HG03342 (cell line): ENCODE measurements at regions not wholly inside any gene's neighbourhood (a gene's known extent, or its start where the extent isn't known, plus 50 kb on each side); places are given as distances from the start of the nearest gene placed in this dataset.
"Not testable (repeated sequence)": the region's sequence is repeated elsewhere in the genome, so short reads cannot be mapped to it uniquely, and the experiment has no call there.

Experiments used
- ATAC-seq: cut with Tn5 transposase; IDR thresholded peaks from one replicate; pipeline ENCODE4 v1.9.1; 2021; ENCODE audit warnings: mild to moderate bottlenecking, moderate library complexity; ENCODE audit not compliant: unreplicated experiment

GRCh38 chr16:33583702-33584101 lies 124.3 kb downstream of the TP53TG3F start:
- not testable (repeated sequence) for ATAC-seq

GRCh38 chr16:33588589-33588988 lies 129.2 kb downstream of the TP53TG3F start:
- not testable (repeated sequence) for ATAC-seq

- not testable (repeated sequence) for ATAC-seq
These were observed 133.9 kb downstream of the TP53TG3F start for GRCh38 chr16:33593344-33593743.

GRCh38 chr16:33595074-33595473 lies 135.7 kb downstream of the TP53TG3F start:
- not testable (repeated sequence) for ATAC-seq

- not testable (repeated sequence) for ATAC-seq
These were observed 141.6 kb downstream of the TP53TG3F start for GRCh38 chr16:33601029-33601428.

- not testable (repeated sequence) for ATAC-seq
These were observed 164.2 kb downstream of the TP53TG3F start for GRCh38 chr16:33623535-33624077.

GRCh38 chr16:33628895-33629294 lies 169.5 kb downstream of the TP53TG3F start:
- ATAC-seq, result not testable (repeated sequence)

GRCh38 chr16:33631713-33632112 lies 172.3 kb downstream of the TP53TG3F start:
- not testable (repeated sequence) for ATAC-seq

- ATAC-seq, result not testable (repeated sequence)
These were observed 174.6 kb downstream of the TP53TG3F start for GRCh38 chr16:33634057-33634456.

GRCh38 chr16:33636760-33637159 lies 177.3 kb downstream of the TP53TG3F start:
- not testable (repeated sequence) for ATAC-seq

- ATAC-seq, result peak; percentile 82
These were observed 183.9 kb downstream of the TP53TG3F start for GRCh38 chr16:33643270-33643669.

GRCh38 chr16:33643698-33644381 lies 184.4 kb downstream of the TP53TG3F start:
- peak; percentile 48 for ATAC-seq

- not testable (repeated sequence) for ATAC-seq
These were observed 187.0 kb downstream of the TP53TG3F start for GRCh38 chr16:33646386-33646785.

GRCh38 chr16:33655756-33656155 lies 196.3 kb downstream of the TP53TG3F start:
- ATAC-seq, result not testable (repeated sequence)

- ATAC-seq, result peak; percentile 76
These were observed 197.0 kb downstream of the TP53TG3F start for GRCh38 chr16:33656394-33656793.

- ATAC-seq, result peak; percentile 71
These were observed 198.3 kb downstream of the TP53TG3F start for GRCh38 chr16:33657717-33658116.

- ATAC-seq, result not testable (repeated sequence)
These were observed 221.4 kb downstream of the TP53TG3F start for GRCh38 chr16:33680791-33681190.

GRCh38 chr16:33700320-33700719 lies 240.9 kb downstream of the TP53TG3F start:
- not testable (repeated sequence) for ATAC-seq

- ATAC-seq, result not testable (repeated sequence)
These were observed 247.6 kb downstream of the TP53TG3F start for GRCh38 chr16:33706845-33707590.

GRCh38 chr16:33707591-33707934 lies 248.2 kb downstream of the TP53TG3F start:
- not testable (repeated sequence) for ATAC-seq

GRCh38 chr16:33709856-33710695 lies 250.7 kb downstream of the TP53TG3F start:
- not testable (repeated sequence) for ATAC-seq
